HG03064 (cell line): ENCODE measurements at regions not wholly inside any gene's neighbourhood (a gene's known extent, or its start where the extent isn't known, plus 50 kb on each side); places are given as distances from the start of the nearest gene placed in this dataset.

Experiments
- ATAC-seq: cut with Tn5 transposase; IDR thresholded peaks from one replicate; pipeline ENCODE4 v1.9.1; 2021; ENCODE audit warnings: low read depth; ENCODE audit not compliant: unreplicated experiment

- ATAC-seq, result no peak
These were observed 887.2 kb downstream of the BRD1 start for GRCh38 chr22:48940266-48941032.

DNA sequence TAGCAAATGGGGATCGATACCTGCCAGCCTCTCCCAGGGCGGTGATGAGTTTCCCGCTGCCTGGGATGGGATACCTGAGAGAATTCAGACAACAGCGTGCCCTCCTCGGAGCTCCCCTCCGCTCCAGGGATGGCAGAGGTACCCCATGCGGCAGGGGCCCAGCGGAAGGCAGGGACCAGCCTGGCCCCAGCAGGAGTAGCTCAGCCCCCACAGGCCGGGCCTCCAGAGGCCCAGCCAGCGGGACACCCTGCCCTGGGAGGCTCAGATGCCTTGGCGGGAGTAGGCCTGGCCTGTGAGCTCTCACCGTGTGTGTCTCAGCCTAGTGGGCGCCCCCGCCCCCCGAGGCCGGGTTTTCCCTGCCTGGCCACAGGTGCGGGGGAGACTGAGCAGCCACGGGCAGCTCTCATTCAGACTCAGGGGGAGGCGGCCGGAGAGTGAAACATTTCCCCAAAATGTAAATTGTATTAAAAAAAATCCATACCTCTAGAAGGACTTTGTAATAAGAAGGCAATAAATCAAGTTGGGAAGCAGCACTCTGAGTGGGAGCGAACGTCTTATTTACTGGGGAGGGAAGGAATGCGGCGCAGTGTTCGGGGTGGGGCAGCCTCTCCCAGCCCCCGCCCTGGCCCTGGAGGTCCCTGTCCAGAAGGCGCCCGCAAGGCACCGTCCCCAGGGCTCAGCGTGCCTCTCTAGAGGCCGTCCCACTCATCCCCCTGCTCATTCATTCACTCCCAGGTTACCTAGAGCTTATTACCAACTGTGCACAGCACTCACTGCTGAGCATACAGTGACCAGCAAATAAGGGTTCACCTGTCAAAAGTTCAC, 888.0 kb downstream of the BRD1 start:
- ATAC-seq, result no peak

DNA sequence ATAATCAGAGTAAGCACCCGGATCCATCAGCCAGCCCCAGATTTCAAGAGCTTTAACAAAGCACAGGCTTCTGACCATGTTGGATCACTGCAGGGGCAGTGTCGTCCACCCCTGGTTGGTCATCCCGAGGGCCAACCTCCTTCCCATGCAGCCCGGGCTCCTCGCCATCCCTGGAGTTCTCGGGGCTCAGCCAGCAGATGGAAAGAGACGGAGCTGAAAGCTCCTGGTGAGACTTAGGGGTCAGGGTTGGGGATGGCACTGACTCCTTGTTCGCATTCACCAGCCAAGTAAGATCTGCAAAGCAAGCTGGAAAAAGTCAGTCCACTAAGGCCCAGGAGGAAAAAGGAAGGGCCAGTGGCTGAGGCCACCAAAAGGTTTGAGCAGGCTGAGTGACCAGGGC, 888.9 kb downstream of the BRD1 start:
- ATAC-seq, result no peak

DNA sequence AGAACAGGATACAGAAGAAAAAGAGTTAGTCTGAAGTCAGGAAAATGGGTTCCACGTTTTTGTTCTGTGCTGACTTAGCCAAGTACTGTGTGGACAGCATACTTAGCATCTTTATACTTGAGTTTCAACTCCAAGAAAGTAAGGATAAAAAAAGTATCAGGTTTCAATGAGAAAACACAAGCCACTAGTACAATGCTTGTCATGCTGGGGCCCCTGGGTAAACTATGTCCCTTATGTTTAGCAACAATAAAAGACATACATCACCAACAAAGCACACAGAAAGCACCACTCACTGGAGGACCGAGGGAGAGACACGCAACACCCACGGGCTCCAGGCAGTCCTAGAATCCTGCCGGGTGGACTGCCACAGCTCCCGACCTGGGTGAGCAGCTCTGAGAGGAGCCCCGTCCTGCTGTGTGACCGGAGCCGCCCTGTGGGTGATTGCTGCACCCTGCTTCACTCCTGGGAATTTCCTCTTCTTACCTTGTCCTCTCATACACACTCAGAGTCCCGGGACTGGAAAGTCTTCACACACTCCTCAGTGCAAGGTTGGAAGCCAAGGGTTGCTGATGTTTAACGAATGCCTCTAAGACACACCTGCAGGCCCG, 890.5 kb downstream of the BRD1 start:
- no peak for ATAC-seq

DNA sequence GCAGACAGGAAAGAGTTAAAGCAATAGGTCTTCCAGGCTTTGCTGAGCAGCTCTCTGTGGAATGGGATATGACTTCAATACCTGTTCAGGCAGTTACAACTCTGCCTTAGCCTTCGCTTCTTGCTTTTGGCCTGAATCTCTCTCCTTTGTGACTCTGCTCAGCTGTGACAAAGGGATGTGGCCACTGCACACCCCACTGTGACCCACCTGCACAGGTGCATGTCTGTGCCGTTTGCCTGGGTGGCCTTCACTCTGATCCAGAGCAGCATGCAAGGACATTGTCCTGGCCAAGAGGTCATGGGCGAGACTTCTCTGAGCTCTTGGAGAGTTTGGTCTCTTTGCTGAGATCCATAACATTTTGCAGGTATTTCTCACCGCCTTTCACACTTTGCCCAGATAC, 891.3 kb downstream of the BRD1 start:
- ATAC-seq, result no peak

GRCh38 chr22:48934446-48934845, 893.2 kb downstream of the BRD1 start:
- no peak for ATAC-seq

DNA sequence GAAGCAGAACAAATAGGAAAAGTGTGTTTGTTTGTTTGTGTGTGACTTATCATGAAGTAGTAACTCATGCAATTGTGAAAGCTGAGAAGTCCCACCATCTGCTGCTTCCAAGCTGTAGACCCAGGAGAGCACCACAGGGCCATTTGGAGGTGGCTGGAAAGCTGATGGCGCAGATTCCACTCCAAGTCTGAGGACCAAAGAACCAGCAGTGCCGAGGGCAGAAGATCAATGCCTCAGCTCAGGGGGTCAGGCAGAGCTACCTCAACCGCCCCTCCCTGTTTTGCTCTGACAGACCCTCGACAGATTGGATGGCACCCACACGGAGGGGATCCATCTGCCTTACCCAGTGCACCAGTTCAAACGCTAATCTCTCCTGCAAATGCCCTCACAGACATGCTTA, 896.2 kb downstream of the BRD1 start:
- no peak for ATAC-seq

- ATAC-seq, result no peak
These were observed 898.3 kb downstream of the BRD1 start for GRCh38 chr22:48929276-48929790.

- ATAC-seq, result no peak
These were observed 900.1 kb downstream of the BRD1 start for GRCh38 chr22:48927591-48927990.

- ATAC-seq, result no peak
These were observed 901.0 kb downstream of the BRD1 start for GRCh38 chr22:48926643-48927042.

GRCh38 chr22:48926136-48926535, 901.5 kb downstream of the BRD1 start:
- ATAC-seq, result no peak

DNA sequence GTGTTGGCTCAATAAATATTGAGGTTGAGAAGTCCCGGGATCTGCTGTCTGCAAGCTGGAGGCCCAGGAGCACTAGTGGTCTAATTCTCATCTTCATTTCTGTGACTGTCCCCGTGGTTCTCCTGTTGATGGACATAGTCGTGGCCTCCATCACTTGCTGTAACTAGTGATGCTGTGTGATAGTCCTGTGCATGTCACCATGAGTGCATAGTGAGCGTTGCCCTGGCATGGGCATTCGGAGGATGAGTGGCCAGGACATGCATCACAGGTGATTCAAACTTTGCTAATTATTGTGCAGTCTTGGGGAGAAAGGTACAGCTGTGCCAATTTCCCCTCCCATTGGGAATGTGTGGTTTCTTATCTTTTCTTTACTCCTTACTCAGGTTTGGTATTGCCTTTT, 902.2 kb downstream of the BRD1 start:
- ATAC-seq, result no peak

DNA sequence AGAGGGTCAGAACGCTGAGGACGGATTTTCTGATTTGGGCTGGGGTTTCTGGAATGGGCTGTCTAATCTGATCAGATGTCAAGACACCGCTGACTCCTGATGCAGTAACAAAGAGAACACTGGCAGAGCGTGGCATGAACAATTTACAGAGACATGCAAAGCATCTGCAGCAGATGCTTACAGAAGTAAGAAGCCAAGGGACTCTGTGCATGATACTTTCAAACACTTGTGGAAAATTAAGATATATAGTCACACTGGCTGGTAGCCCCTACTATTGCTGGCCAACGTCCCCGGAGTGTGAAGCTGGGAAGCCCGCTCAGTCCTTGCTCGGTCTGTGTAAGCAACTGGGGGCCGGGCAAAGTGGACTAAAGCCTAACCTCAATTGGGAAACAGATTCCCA, 903.7 kb downstream of the BRD1 start:
- no peak for ATAC-seq

GRCh38 chr22:48923165-48923865, 904.4 kb downstream of the BRD1 start:
- ATAC-seq, result no peak

- no peak for ATAC-seq
These were observed 906.2 kb downstream of the BRD1 start for GRCh38 chr22:48921411-48921903.

DNA sequence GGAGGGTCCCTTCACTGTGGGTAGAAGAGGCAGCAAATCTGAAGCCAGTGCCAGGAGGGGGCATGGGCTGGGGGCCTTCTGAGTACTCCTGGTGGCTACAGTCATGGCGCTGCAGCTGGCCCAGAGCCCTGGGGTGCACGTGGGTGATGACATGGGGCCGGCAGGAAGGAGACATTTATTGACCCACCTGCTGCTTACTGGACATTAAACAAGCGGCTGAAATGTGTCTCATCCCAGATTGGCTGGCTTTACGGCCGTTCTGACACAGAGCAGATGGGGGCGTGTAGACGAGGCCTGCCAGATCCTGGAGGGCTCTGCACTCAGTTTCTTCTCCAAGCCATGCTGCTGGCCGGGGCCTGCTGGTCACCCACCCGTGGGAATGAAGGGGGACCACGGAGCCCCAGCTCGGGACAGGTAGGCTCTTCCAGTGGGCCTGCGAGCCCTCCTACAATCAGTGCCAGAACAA, 906.9 kb downstream of the BRD1 start:
- ATAC-seq, result no peak

GRCh38 chr22:48919851-48920589, 907.7 kb downstream of the BRD1 start:
- no peak for ATAC-seq

DNA sequence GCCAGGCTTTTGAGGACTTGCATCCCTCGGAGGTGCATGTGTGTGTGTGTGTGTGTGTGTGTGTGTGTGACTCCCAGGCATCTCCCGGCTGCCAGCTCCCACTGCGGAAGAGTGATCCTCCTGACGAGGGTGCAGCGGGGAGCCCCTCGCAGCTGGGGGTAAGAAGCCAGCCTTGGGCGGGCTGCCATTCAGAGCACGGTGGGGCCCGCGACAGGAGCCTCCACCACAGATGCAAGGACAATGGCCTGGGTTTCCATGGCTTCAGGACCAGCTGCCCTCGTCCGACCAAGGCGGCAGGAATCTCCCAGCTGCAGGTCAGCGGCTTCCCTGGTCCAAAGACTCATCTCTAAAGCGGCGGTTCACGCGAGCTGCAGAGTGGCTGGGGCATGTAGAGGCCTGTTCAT, 908.5 kb downstream of the BRD1 start:
- no peak for ATAC-seq

- no peak for ATAC-seq
These were observed 909.0 kb downstream of the BRD1 start for GRCh38 chr22:48918585-48919186.
